GM19468 (cell line): ENCODE measurements at regions not wholly inside any gene's neighbourhood (a gene's known extent, or its start where the extent isn't known, plus 50 kb on each side); places are given as distances from the start of the nearest gene placed in this dataset.
"Not testable (repeated sequence)": the region's sequence is repeated elsewhere in the genome, so short reads cannot be mapped to it uniquely, and the experiment has no call there.

Experiments used
- ATAC-seq: cut with Tn5 transposase; IDR thresholded peaks from one replicate; pipeline ENCODE4 v1.9.1; 2021; ENCODE audit warnings: mild to moderate bottlenecking, moderate library complexity, moderate number of reproducible peaks; ENCODE audit not compliant: unreplicated experiment; ENCODE audit errors: extremely low read depth

DNA sequence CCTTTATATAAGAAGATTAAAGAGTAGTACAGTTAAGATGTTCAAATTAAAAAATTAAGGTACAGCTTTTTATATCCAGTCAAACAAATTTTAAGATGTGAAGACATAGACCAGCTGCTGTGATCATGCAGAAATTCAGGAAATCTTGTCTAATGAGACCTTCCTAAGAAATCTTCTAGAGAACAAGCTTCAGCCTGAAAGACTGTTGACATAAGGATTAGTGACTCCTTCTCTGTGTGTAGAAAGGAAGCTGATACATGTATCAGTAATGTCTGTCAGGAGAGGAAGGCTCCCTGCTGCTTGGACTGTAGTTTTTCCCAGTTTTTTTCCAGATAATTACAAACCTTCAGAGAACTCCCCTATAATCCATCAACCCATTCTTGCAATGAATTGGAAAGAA, 75.8 kb upstream of the PCSK5 start:
- ATAC-seq, result no peak

DNA sequence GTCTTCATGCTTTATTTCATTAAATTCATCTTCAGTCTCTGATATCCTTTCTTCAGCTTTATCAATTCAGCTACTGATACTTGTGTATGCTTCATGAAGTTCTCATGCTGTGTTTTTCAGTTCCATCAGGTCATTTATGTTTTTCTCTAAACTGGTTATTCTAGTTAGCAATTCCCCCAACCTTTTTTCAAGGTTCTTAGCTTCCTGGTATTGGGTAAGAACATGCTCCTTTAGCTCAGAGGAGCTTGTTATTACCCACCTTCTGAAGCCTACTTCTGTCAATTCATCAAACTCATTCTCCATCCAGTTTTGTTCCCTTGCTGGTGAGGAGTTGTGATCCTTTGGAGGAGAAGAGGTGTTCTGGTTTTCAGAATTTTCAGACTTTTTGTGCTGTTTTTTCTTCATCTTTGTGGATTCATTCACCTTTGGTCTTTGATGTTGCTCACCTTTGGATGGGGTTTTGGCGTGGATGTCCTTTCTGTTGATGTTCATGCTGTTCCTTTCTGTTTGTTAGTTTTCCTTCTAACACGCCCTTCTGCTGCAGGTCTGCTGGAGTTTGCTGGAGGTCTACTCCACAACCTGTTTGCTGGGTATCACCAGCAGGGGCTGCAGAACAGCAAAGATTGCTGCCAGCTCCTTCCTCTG, 69.9 kb upstream of the PCSK5 start:
- ATAC-seq, result not testable (repeated sequence)

DNA sequence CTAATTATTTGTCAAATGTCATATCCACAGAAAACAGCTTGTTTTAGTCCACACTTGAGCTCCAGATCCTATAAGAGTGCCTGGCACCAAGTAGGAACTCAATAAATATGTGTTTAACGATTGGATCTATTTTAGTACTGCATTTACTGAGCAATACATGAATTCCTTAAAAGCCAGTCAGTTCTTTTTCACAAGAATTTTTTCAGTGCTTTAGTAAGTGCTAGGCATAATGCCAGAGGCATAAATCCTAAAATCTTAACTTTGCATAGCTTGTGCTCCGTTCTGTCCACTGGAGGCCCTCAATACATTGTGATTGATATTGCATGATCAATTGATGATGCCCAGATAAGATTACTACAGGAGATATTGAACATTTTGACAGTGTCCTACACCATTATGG, 67.3 kb upstream of the PCSK5 start:
- no peak for ATAC-seq

DNA sequence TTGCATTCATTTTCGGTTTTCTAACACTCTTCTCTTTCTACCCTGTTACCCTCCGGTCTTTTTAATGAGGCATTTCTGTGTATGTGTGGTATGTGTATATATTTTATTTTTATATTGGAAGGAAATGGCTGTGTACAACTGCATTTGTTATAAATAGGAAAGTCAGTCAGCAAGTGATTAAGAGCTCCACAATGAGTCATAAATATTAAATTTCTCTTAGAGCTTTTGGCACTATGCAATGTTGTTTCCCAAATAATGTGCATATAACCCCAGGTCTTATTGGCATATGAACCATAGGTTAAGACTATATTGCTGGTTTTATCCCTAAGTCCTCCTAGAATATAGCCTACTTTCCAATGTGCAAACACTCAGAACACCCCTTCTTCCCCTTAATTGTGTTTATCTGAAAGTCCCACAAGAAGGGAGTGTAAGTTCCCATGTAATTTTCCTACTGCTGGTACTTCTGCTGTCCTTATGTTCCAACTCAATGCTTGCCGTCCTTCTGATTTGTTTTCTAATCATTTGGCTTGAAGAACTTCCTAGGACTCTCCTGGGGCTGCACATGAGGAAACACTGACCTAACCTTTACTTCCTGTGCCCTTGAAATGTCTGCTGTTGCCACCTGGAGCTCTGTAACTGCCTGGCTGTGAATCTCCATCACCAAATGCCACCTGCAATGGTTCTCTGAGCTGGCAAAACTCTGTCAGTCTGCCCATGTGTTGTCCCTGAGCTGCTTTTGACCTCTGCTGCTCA, 65.5 kb upstream of the PCSK5 start:
- ATAC-seq, result no peak

- ATAC-seq, result no peak
Measured at GRCh38 chr9:75826314-75826713, 64.2 kb upstream of the PCSK5 start.

- no peak for ATAC-seq
Measured at GRCh38 chr9:75830303-75830702, 60.2 kb upstream of the PCSK5 start.

- no peak for ATAC-seq
Measured at GRCh38 chr9:75833778-75834177, 56.7 kb upstream of the PCSK5 start.

DNA sequence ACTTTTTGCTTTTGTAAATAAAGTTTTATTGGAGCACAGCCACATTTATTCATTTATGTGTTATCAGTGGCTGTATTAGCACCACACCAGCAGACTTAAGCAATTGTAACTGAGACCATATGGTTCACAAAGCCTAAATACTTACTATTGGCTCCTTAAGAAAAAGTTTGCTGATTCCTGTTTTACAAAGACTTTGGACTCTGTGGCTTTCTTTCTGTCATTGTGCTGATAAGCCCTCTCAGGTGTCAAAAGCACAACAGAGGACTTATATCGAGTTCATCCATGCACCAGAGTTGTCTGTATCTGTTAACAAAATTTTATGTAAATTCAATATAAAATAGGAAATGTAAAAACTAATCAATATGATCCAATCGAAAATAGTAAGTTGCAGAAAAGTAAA, 55.6 kb upstream of the PCSK5 start:
- ATAC-seq, result no peak
